GM21367 (cell line): ENCODE measurements at regions not wholly inside any gene's neighbourhood (a gene's known extent, or its start where the extent isn't known, plus 50 kb on each side); places are given as distances from the start of the nearest gene placed in this dataset.
"Not testable (repeated sequence)": the region's sequence is repeated elsewhere in the genome, so short reads cannot be mapped to it uniquely, and the experiment has no call there.

ENCODE experiments used
- ATAC-seq: cut with Tn5 transposase; IDR thresholded peaks from one replicate; pipeline ENCODE4 v1.9.1; 2021; ENCODE audit not compliant: unreplicated experiment

DNA sequence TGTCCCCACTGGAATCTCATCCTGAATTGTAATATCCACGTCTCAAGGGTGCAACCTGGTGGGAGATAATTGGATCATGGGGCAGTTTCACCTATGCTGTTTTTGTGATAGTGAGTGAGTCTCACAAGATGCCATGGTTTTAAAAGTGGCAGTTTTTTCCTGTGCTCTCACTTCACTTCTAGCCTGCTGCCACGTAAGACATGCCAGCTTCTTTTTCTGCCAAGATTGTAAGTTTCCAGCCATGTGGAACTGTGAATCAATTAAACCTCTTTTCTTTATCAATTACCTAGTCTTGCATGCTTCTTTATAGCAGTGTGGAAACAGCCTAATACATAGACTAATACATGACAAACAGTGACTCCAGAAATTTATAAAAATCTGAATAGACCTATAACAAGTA lies 1131.8 kb downstream of the PCDH7 start:
- ATAC-seq: no peak

GRCh38 chr4:31877429-31877828 lies 1157.3 kb downstream of the PCDH7 start:
- ATAC-seq: no peak

GRCh38 chr4:31880837-31881236 lies 1160.7 kb downstream of the PCDH7 start:
- not testable (repeated sequence) for ATAC-seq

- no peak for ATAC-seq
These were observed 1176.2 kb downstream of the PCDH7 start for GRCh38 chr4:31896349-31896748.

DNA sequence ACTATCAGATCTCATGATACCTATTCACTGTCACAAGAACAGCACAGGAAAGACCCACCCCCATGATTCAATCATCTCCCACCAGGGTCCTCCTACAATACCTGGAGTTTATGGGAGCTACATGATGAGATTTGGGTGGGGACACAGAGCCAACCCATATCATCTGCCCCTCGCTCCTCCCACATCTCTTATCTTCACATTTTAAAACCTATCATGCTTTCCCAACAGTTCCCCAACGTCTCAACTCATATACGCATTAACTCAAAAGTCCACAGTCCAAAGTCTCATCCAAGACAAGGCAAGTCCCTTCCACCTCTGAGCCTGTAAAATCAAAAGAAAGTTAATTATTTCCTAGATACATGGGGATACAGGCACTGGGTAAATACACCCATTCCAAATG lies 1185.2 kb downstream of the PCDH7 start:
- no peak for ATAC-seq

GRCh38 chr4:31908261-31908660 lies 1188.1 kb downstream of the PCDH7 start:
- ATAC-seq: no peak

DNA sequence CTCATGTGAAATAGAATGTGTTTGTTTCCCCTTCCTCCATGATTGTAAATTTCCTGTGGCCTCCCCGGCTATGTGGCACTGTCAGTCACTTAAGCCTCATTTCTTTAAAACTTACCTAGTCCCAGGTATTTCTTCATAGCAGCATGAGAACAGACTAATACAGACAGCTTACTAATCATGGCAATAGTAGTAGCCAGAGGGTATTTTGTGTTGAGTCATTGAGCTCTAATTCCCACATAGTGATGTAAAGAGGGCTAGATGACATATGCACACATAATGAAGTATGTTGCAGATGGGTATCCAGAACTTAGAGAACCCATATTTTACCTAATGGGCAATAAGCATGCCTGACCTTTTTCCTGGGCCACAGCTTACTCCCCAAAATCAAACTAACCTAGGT lies 1197.2 kb downstream of the PCDH7 start:
- ATAC-seq: no peak

DNA sequence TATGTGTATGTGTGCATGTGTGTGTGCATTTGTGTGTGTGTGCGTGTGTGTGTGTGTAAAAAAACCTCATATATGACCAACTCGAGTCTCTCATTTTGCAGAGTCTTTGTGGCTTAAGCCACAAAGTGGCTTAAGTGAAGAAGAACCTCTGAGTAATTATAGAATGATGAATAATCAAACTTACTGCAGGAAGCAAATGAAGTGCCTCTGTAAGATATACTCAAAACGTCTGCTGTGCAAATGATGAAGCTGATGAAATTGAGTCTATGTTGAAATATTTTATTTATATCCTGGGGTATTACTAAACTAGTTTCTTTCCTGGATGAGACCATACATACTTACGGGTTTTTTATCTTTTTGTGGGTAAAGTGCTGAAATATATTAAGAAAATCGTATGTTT lies 1198.7 kb downstream of the PCDH7 start:
- ATAC-seq: no peak

DNA sequence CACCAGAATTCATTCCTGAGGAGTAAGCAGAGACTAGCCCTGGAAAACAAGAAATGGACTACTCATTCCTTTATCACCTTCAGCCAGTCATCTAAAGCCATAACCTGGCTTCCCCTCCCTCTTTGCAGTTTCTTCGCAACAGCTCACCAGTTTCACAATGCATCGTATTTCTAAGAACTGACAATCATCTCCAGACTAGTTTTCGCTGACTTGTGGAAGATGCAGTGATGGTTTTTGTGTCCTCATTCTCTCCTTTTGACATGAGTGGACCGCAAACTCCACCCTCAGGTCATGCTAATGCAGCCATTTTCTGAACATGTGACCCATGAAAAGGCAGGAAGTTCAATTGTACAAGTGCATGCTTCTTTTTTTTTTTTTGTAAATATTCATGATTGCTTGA lies 1203.5 kb downstream of the PCDH7 start:
- no peak for ATAC-seq

DNA sequence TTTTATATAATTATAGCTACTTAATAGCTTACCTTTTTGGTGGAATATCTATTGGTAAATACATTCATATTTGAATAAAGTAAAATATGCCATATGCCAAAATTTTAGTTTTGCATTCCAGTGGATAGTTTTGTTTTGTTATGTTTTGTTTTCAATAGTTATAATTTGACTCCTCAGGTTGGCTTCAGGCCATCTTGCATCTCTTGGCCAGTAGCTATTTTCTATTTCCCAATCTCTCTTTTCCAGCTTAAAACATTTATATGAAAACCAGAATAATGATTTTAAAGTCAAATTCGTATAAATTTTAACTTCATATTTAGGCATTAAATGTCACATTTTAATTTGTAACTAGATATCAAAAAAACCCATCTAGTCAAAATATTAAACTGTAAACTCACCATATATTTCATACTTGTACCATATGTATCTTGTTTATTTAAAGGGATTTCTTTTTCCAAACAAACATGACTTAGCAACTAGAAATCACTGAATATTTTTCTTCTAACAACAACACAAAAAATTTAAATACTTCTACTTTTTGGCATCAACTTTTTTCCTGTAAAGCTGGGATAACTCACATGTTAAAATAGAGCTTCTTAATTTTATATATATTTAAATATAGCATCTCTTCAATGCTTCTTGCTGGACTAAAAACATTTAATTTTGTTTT lies 1209.6 kb downstream of the PCDH7 start:
- ATAC-seq: no peak

DNA sequence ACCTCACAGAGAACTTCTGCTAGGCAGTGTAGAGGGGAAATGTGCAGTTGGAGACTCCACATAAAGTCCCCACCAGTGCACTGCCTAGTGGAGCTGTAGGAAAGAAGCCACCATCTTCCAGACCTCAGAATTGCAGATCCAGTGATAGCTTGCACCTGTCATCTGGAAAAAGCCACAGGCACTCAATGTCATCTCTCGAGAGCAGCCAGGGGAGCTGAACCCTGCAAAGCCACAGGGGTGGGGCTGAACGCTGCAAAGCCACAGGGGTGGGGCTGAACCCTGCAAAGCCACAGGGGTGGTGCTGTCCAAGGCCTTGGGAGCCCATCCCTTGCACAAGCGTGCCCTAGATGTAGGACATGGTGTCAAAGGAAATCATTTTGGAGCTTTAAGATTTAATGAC lies 1226.3 kb downstream of the PCDH7 start:
- no peak for ATAC-seq

- ATAC-seq: no peak
These were observed 1226.9 kb downstream of the PCDH7 start for GRCh38 chr4:31947101-31947500.

- no peak for ATAC-seq
These were observed 1228.9 kb downstream of the PCDH7 start for GRCh38 chr4:31949045-31949444.

DNA sequence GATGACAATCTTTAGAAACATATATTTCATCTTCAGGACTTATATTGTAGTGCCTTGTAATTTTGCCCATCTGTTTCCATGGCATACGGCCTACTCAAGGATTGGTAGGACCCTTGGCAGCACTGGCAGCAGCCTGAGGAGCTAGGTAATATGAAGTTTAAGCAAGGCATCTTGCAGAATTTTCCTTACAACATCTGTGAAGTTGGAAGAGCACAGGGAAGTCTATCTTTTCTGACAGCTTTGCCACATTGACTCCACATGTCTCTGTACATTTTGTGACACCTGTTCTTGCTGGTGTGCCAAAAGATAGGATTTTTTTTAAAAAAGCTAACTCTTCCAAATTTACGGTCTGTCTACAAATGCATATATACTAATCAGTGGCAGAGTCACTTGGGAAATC lies 1235.2 kb downstream of the PCDH7 start:
- ATAC-seq: no peak

- no peak for ATAC-seq
These were observed 1239.8 kb downstream of the PCDH7 start for GRCh38 chr4:31959972-31960371.

GRCh38 chr4:31964685-31965084 lies 1244.5 kb downstream of the PCDH7 start:
- ATAC-seq: no peak

DNA sequence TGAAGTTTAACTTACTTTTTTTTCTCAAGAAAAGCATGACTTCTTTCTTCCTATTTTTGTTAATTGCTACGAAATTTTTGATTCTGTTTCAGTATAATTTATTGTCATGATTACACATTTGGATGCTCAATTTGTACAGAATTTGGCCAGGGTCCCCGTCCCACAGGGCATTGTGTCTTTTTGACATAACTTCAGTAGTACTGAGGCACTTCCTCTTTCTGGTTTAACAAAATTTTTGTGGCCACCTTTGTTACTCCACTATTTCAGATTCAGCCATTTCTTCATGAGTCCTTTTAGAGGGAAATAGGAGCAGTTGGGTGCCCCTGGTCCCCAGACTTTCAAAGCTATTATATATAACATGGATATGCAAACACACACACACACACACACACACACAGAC lies 1248.7 kb downstream of the PCDH7 start:
- ATAC-seq: no peak

DNA sequence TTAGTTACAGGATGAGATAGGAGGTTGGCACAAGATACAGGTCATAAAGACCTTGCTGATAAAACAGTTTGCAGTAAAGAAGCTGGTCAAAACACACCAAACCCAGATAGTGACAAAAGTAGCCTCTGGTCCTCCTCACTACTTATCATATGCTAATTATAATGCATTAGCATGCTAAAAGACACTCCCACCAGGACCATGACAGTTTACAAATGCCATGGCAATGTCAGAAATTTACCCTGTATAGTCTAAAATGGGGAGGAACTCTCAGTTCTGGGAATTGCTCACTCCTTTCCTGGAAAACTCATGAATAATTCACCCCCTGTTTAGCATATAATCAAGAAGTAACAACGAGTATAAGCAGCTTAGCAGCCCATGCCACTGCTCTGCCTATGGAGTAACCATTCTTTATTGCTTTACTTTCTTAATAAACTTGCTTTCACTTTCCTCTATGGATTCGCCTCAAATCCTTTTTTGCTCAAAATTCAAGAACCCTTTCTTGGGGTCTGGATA lies 1254.4 kb downstream of the PCDH7 start:
- ATAC-seq: no peak

- ATAC-seq: no peak
These were observed 1259.8 kb downstream of the PCDH7 start for GRCh38 chr4:31979988-31980387.

DNA sequence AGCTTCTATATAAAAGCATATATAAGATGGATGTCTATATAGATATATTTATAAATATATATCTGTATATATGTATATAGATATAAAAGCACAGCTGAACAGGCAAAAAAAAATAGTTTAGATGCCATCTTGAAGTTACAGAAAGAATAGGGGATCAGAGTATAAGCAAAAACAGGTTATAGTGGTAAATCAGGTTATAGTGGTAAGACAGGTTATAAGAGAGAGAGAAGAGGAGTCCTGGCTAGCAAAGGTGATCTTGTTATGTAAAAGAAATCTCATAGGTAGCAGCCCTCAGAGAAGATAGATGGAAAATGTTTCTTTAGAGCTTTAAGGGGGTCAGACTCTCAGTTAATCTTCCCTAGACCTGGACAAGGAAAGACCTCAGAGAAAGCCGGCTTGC lies 1263.1 kb downstream of the PCDH7 start:
- no peak for ATAC-seq

DNA sequence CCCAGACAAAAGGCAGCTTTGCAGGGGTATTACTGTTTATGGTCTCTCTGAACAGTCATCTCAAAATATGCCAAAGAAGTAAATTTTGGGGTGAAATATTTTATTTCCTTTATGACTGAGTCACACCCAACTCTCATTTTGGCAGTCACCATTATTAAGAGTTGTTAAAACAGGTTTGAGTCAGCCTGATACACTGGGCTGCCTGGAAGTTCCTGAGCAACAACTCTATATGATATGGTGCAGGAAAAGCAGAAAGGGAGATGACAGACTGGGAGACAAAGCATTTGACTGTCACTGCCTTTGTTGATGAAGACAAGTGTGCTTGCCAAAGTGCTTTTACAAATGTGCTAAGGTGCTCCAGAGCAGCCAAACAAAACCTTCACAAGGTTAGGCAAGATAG lies 1263.5 kb downstream of the PCDH7 start:
- no peak for ATAC-seq

GRCh38 chr4:31984872-31985271 lies 1264.7 kb downstream of the PCDH7 start:
- ATAC-seq: no peak
